K562 (cell line): ENCODE measurements at regions not wholly inside any gene's neighbourhood (a gene's known extent, or its start where the extent isn't known, plus 50 kb on each side); places are given as distances from the start of the nearest gene placed in this dataset.

ENCODE experiments used
- HDAC6 ChIP-seq: IDR thresholded peaks from 2 replicates; pipeline ENCODE4 v1.6.1; 2012; ENCODE audit warnings: low read depth, mild to moderate bottlenecking, control low read depth, inconsistent platforms, low read length, moderate library complexity
- MYNN ChIP-seq, 2 experiments: sonication (generic); formaldehyde crosslinking in 1 of 2; IDR thresholded peaks; 2 replicates each; pipeline versions ENCODE4 v1.5.0 to v1.6.1; 2016 to 2020; ENCODE audit warnings: antibody characterized with exemption in 1 of 2, missing genetic modification reagents in 1 of 2
- PTBP1 ChIP-seq: fragments of 200-400 bp; formaldehyde crosslinking; IDR thresholded peaks from 2 replicates; pipeline ENCODE4 v1.6.1; 2017; ENCODE audit warnings: low read depth, low read length
- RBM22 ChIP-seq: fragments of 200-400 bp; formaldehyde crosslinking; IDR thresholded peaks from 2 replicates; pipeline ENCODE4 v1.6.1; 2018; ENCODE audit warnings: low read length, low read depth; ENCODE audit not compliant: poor library complexity, severe bottlenecking
- ZNF785 ChIP-seq: fragments of 250-450 bp; sonication (Bioruptor Pico); IDR thresholded peaks from 2 replicates; pipeline ENCODE4 v1.4.0; 2020; ENCODE audit warnings: mild to moderate bottlenecking

DNA sequence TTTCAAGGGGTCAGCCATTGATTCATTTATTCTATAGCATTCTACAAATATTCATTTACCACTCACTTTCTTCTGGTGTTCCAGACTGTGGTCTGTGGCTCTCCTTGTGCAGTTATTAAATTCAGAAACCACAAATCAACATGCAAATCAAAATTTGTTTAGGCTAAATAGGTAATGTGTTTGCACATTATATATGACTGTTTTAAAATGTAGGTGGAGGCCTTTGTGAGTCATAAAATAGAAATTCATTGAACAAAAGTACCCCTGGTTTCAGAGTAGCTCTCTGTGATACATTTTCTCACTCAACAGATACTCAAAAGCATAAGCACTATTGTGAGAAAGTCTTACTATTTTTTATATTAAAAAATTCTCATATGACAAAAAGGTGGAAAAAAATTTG, 385.5 kb upstream of the TSHZ2 start:
- TF ChIP-seq ZNF785 = no peak
- no peak for TF ChIP-seq MYNN (IDR thresholded peaks at IDR 0.05)
- no peak for TF ChIP-seq MYNN (CRISPR knock-in tag; IDR thresholded peaks at IDR 0.05)
- no peak for TF ChIP-seq HDAC6
- no peak for TF ChIP-seq RBM22
- TF ChIP-seq PTBP1 = no peak
